Adrenal gland (tissue), 5 donors: ENCODE measurements at regions not wholly inside any gene's neighbourhood (a gene's known extent, or its start where the extent isn't known, plus 50 kb on each side); places are given as distances from the start of the nearest gene placed in this dataset.

Experiments
- POLR2A ChIP-seq, 2 donors: fragments of 450-650 bp; IDR thresholded peaks; one replicate each; pipeline ENCODE4 v1.6.1; 2017; ENCODE audit warnings: antibody characterized with exemption in 2 of 2, mild to moderate bottlenecking in 2 of 2, moderate library complexity in 1 of 2
- TF ChIP-seq, protein P1 (sequence below), 6 experiments: fragments of 450-650 bp in 4 of 6; fragments of 200-600 bp in 2 of 6; sonication (generic) in 1 of 6; IDR thresholded peaks; 1 replicate in 5 of 6; 2 replicates in 1 of 6; pipeline versions ENCODE4 v1.5.1 to v1.8.0; 2016 to 2021; ENCODE audit warnings: antibody characterized with exemption in 6 of 6, mild to moderate bottlenecking in 2 of 6, moderate library complexity in 1 of 6
- donor health status: DM: no; HTN: no; CAD: no.

DNA sequence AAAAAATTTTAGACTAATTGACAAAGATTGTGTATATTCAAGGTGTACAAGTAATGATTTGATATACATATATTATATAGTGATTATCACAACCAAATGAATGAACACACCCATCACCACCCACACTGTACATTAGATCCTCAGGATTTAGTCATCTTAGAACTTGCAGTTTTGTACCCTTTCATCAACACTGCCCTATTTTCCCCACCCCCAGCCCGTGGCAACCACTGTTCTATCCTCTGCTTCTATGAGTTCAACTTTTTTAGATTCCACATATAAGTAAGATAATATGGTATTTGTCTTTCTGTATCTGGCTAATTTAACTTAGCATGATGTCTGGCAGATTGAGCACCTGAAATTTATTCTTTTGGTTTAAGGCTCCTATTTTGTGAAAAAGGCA lies 173.6 kb downstream of the IER5 start:
- no peak for TF ChIP-seq POLR2A (IDR thresholded peaks at IDR 0.05)
- TF ChIP-seq, protein P1, sequence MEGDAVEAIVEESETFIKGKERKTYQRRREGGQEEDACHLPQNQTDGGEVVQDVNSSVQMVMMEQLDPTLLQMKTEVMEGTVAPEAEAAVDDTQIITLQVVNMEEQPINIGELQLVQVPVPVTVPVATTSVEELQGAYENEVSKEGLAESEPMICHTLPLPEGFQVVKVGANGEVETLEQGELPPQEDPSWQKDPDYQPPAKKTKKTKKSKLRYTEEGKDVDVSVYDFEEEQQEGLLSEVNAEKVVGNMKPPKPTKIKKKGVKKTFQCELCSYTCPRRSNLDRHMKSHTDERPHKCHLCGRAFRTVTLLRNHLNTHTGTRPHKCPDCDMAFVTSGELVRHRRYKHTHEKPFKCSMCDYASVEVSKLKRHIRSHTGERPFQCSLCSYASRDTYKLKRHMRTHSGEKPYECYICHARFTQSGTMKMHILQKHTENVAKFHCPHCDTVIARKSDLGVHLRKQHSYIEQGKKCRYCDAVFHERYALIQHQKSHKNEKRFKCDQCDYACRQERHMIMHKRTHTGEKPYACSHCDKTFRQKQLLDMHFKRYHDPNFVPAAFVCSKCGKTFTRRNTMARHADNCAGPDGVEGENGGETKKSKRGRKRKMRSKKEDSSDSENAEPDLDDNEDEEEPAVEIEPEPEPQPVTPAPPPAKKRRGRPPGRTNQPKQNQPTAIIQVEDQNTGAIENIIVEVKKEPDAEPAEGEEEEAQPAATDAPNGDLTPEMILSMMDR (IDR thresholded peaks at IDR 0.05): no peak
